ENCODE measurements at regions not wholly inside any gene's neighbourhood (a gene's known extent, or its start where the extent isn't known, plus 50 kb on each side); places are given as distances from the start of the nearest gene placed in this dataset.

DNA sequence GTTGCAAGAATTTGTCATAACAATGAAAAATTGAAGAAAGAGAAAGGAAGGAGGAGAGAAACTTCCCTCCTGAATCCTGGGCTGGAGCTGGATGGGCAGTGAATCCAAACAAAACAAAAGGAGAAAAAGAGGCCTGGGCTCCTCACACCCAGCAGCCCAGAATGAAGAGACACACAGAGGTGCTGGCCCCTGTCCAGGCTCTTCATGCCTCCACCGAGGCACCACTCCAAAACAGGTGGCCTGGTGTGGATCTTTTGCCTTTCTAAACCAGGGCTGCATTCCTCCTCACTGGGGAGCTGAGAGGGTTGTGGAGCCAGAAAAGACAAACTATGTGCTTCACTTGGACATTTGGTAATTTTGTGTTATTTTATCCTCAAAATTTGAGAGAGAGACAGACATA lies 76.0 kb downstream of the FAM124B start:
- Histone ChIP-seq H3K36me3 (ENCODE audit: control insufficient read depth, insufficient read depth, low read length) (no peaks in the 10 kb centered on the region), H3K9me3 (ENCODE audit: control insufficient read depth, insufficient read depth, low read length) (no peaks in the 10 kb centered on the region), H3K27ac (ENCODE audit: low read depth, low read length) (no peak overlapping the region), H3K4me3 (ENCODE audit: low read depth, low read length) (no peak overlapping the region), H3K4me1 (ENCODE audit: control insufficient read depth, insufficient read depth, low read length) (no peaks in the 10 kb centered on the region), H3K27me3 (ENCODE audit: control insufficient read depth, insufficient read depth, low read length) (no peaks in the 10 kb centered on the region)
- DNase-seq (ENCODE audit: low read depth in 4 of 6, low spot score in 6 of 6): peak in 1 of 6 donors; percentile 38
- WGBS (ENCODE audit: insufficient coverage): 33% methylated on average over 1 of the region's 1 CpG

GRCh38 chr2:224324604-224325003 lies 77.3 kb downstream of the FAM124B start:
- Histone ChIP-seq H3K36me3 (ENCODE audit: control insufficient read depth, insufficient read depth, low read length) (no peaks in the 10 kb centered on the region), H3K9me3 (ENCODE audit: control insufficient read depth, insufficient read depth, low read length) (no peaks in the 10 kb centered on the region), H3K4me1 (ENCODE audit: control insufficient read depth, insufficient read depth, low read length) (no peaks in the 10 kb centered on the region), H3K4me3 (ENCODE audit: low read depth, low read length) (no peak overlapping the region), H3K27me3 (ENCODE audit: control insufficient read depth, insufficient read depth, low read length) (no peaks in the 10 kb centered on the region), H3K27ac (ENCODE audit: low read depth, low read length) (no peak overlapping the region)
- no peak for DNase-seq (ENCODE audit: low read depth in 4 of 6, low spot score in 6 of 6)
- WGBS (ENCODE audit: insufficient coverage): 96% methylated on average over 4 of the region's 5 CpGs

DNA sequence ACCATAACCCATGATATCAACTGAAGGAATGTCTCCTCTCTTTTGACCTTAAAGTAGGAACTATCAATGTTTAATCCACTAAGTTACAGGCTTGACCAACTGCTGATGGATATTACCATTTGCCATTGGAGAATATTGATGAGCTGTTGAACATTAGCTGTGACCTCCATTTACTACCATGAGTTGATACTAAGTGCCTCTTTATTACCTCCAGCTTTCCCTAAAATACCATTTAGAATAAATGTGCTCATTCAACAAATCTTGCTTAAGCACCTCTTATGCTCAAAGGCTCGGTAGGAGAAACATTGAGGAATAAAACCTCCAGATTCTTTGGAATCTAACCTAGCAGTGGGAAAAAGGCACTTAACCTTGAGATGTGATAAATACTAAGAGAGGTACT lies 81.2 kb downstream of the FAM124B start:
- Histone ChIP-seq H3K27ac (ENCODE audit: low read depth, low read length) (no peak overlapping the region), H3K27me3 (ENCODE audit: control insufficient read depth, insufficient read depth, low read length) (no peaks in the 10 kb centered on the region), H3K9me3 (ENCODE audit: control insufficient read depth, insufficient read depth, low read length) (no peaks in the 10 kb centered on the region), H3K4me1 (ENCODE audit: control insufficient read depth, insufficient read depth, low read length) (no peaks in the 10 kb centered on the region), H3K4me3 (ENCODE audit: low read depth, low read length) (no peak overlapping the region), H3K36me3 (ENCODE audit: control insufficient read depth, insufficient read depth, low read length) (no peaks in the 10 kb centered on the region)
- DNase-seq (ENCODE audit: low read depth in 4 of 6, low spot score in 6 of 6): peak in 1 of 6 donors; percentile 70
- 80% methylated on average over 1 of the region's 1 CpG for WGBS (ENCODE audit: insufficient coverage)

DNA sequence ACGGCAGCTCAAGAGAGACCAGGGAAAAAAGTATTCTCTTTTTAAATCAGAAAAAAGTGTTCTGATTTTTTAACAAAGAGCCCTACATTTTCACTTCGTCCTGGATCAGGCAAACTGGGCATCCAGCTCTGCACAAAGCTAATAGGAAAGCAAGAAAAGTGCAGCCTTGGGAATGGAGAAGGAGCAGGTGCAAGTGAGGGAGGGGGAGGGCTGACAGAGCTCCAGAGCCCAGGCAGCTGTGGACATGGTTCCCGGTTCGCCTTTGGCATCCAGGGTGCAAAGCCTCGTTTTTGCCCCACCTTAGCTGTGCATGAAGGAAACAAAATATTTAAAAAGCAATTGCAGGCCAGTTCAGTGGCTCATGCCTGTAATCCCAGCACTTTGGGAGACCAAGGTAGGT lies 82.2 kb downstream of the FAM124B start:
- H3K27me3 ChIP-seq (ENCODE audit: control insufficient read depth, insufficient read depth, low read length): no peaks in the 10 kb centered on the region
- no peak overlapping the region for H3K27ac ChIP-seq (ENCODE audit: low read depth, low read length)
- DNase-seq (ENCODE audit: low read depth in 4 of 6, low spot score in 6 of 6): peak in 1 of 6 donors; percentile 56
- no peaks in the 10 kb centered on the region for H3K36me3 ChIP-seq (ENCODE audit: control insufficient read depth, insufficient read depth, low read length)
- H3K9me3 ChIP-seq (ENCODE audit: control insufficient read depth, insufficient read depth, low read length): no peaks in the 10 kb centered on the region
- no peak overlapping the region for H3K4me3 ChIP-seq (ENCODE audit: low read depth, low read length)
- no peaks in the 10 kb centered on the region for H3K4me1 ChIP-seq (ENCODE audit: control insufficient read depth, insufficient read depth, low read length)
- WGBS (ENCODE audit: insufficient coverage): 37% methylated on average over 3 of the region's 5 CpGs

GRCh38 chr2:224312741-224313140 lies 89.2 kb downstream of the FAM124B start:
- no peaks in the 10 kb centered on the region for H3K4me1 ChIP-seq (ENCODE audit: control insufficient read depth, insufficient read depth, low read length)
- no peaks in the 10 kb centered on the region for H3K36me3 ChIP-seq (ENCODE audit: control insufficient read depth, insufficient read depth, low read length)
- no peaks in the 10 kb centered on the region for H3K9me3 ChIP-seq (ENCODE audit: control insufficient read depth, insufficient read depth, low read length)
- DNase-seq (ENCODE audit: low read depth in 4 of 6, low spot score in 6 of 6): no peak
- no peak overlapping the region for H3K4me3 ChIP-seq (ENCODE audit: low read depth, low read length)
- H3K27me3 ChIP-seq (ENCODE audit: control insufficient read depth, insufficient read depth, low read length): no peaks in the 10 kb centered on the region
- H3K27ac ChIP-seq (ENCODE audit: low read depth, low read length): no peak overlapping the region
- 73% methylated on average over 3 of the region's 3 CpGs for WGBS (ENCODE audit: insufficient coverage)

DNA sequence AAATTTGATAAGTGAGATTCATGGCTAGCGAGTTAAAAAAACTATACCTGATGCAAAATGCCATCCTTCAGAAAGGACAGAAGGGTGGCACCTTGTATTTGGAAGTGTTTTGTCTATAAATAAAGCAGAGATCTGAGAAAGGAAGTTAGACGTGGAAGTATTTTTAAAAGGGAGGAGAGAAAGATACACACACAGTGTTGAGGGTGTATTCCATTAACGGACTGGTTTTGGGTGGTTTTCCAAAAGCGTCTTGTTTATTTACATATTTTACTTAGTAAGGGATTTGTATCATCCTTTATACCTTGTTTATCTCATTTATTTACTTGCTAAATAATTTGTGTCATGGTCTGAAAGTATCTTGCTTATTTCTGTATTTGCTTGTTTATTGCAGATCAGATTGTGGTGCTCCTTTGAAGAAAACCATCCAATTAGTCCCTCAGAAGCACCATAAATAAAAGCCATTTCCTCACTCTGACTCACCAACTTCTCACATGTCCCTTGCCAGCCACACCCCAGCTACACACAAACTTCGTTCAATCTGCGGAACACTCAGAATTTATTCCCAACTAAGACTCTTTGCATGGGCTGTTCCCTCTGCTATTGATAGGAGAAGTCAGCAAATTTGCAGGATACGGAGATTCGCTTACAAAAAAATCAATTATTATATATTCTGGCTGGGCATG lies 90.8 kb downstream of the FAM124B start:
- no peaks in the 10 kb centered on the region for H3K36me3 ChIP-seq (ENCODE audit: control insufficient read depth, insufficient read depth, low read length)
- WGBS (ENCODE audit: insufficient coverage): no CpG with 5 or more reads among the region's 8 CpGs
- DNase-seq (ENCODE audit: low read depth in 4 of 6, low spot score in 6 of 6): no peak

DNA sequence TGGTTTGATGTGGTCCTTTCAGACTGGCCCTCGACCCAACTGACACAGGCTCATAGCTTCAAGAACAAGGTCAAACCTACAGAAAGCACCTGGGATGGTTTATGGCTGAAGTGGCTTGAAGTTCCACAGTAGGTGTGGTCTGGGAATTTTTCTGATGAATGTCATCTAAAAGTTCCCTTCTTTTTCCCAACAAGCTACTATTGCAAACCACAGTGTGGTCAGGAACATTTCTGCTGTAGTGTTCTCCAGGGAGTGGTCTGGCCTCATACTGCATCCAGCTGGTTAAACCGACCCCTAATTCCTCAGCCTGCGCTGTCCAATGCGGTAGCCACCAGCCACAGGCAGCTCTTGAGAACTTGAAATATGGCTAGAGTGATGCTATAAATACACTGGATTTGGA lies 92.7 kb downstream of the FAM124B start:
- Histone ChIP-seq H3K27ac (ENCODE audit: low read depth, low read length) (no peak overlapping the region), H3K27me3 (ENCODE audit: control insufficient read depth, insufficient read depth, low read length) (no peaks in the 10 kb centered on the region), H3K4me3 (ENCODE audit: low read depth, low read length) (no peak overlapping the region), H3K4me1 (ENCODE audit: control insufficient read depth, insufficient read depth, low read length) (no peaks in the 10 kb centered on the region), H3K9me3 (ENCODE audit: control insufficient read depth, insufficient read depth, low read length) (no peaks in the 10 kb centered on the region), H3K36me3 (ENCODE audit: control insufficient read depth, insufficient read depth, low read length) (no peaks in the 10 kb centered on the region)
- 90% methylated on average over 2 of the region's 4 CpGs for WGBS (ENCODE audit: insufficient coverage)
- DNase-seq (ENCODE audit: low read depth in 4 of 6, low spot score in 6 of 6): no peak

More for the DNA sequence above, 90.8 kb downstream of the FAM124B start:
- Histone ChIP-seq H3K27ac (ENCODE audit: low read depth, low read length) (no peak overlapping the region), H3K4me1 (ENCODE audit: control insufficient read depth, insufficient read depth, low read length) (no peaks in the 10 kb centered on the region), H3K27me3 (ENCODE audit: control insufficient read depth, insufficient read depth, low read length) (no peaks in the 10 kb centered on the region), H3K4me3 (ENCODE audit: low read depth, low read length) (no peak overlapping the region), H3K9me3 (ENCODE audit: control insufficient read depth, insufficient read depth, low read length) (no peaks in the 10 kb centered on the region)

DNA sequence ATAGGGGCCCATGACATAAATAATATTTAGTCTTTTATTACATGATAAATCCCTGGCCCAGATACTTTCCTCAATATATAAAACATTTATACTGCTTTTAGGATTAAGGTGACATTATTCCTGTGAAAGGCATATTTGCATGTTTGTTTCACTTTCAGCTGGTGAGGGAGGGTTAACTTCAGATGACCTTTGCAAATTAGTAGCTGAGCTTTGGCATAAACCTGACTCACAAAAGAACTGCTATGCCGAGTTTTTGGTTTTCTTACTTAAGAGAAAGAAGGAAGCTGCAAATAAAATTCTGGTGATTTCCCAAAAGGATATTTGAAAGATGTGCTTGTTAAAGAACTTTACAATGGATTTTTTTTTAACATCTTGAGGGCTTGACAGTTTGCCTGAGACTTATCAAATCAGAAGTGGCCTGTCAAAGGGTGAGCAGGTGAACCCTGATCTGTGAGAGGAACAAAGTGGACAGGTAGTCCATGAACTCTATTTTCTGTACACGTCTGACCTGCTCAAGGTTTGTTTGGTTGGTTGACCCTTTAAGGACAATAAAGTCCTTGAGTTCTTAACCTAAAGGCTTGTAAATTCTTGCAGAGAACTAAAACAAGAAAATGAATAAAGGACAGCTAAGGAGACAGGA lies 93.5 kb downstream of the FAM124B start:
- Histone ChIP-seq H3K4me3 (ENCODE audit: low read depth, low read length) (no peak overlapping the region), H3K4me1 (ENCODE audit: control insufficient read depth, insufficient read depth, low read length) (no peaks in the 10 kb centered on the region), H3K27me3 (ENCODE audit: control insufficient read depth, insufficient read depth, low read length) (no peaks in the 10 kb centered on the region), H3K9me3 (ENCODE audit: control insufficient read depth, insufficient read depth, low read length) (no peaks in the 10 kb centered on the region), H3K36me3 (ENCODE audit: control insufficient read depth, insufficient read depth, low read length) (no peaks in the 10 kb centered on the region), H3K27ac (ENCODE audit: low read depth, low read length) (no peak overlapping the region)
- no peak for DNase-seq (ENCODE audit: low read depth in 4 of 6, low spot score in 6 of 6)
- 63% methylated on average over 2 of the region's 2 CpGs for WGBS (ENCODE audit: insufficient coverage)

DNA sequence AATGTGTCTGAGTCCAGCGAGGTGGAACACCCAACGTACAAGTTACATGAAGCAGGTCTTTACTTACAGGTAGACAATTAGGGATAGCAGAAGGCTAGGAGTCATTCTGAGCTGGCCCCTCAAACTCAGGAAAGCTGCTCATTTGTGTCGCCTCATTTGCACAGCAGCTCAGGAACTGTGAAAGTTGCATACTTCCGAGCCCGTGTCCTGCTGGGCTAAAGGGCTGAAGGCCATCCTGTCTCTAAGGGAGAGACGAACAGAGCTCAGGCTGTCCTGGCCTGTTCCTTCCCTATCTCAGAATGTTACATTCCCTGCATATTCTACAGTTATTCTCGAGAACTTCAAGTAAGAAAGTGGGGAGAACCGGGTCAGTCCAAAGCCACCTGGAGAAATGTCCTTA lies 99.0 kb downstream of the FAM124B start:
- H3K4me3 ChIP-seq (ENCODE audit: low read depth, low read length): no peak overlapping the region
- no peak for DNase-seq (ENCODE audit: low read depth in 4 of 6, low spot score in 6 of 6)
- H3K4me1 ChIP-seq (ENCODE audit: control insufficient read depth, insufficient read depth, low read length): no peaks in the 10 kb centered on the region
- no peaks in the 10 kb centered on the region for H3K36me3 ChIP-seq (ENCODE audit: control insufficient read depth, insufficient read depth, low read length)
- no peak overlapping the region for H3K27ac ChIP-seq (ENCODE audit: low read depth, low read length)
- no peaks in the 10 kb centered on the region for H3K27me3 ChIP-seq (ENCODE audit: control insufficient read depth, insufficient read depth, low read length)
- WGBS (ENCODE audit: insufficient coverage): 94% methylated on average over 6 of the region's 8 CpGs
- H3K9me3 ChIP-seq (ENCODE audit: control insufficient read depth, insufficient read depth, low read length): no peaks in the 10 kb centered on the region

GRCh38 chr2:224293976-224294375 lies 107.9 kb downstream of the FAM124B start:
- H3K36me3 ChIP-seq (ENCODE audit: control insufficient read depth, insufficient read depth, low read length): no peaks in the 10 kb centered on the region
- no peaks in the 10 kb centered on the region for H3K27me3 ChIP-seq (ENCODE audit: control insufficient read depth, insufficient read depth, low read length)
- no peak overlapping the region for H3K4me3 ChIP-seq (ENCODE audit: low read depth, low read length)
- H3K4me1 ChIP-seq (ENCODE audit: control insufficient read depth, insufficient read depth, low read length): no peaks in the 10 kb centered on the region
- no peak for DNase-seq (ENCODE audit: low read depth in 4 of 6, low spot score in 6 of 6)
- H3K9me3 ChIP-seq (ENCODE audit: control insufficient read depth, insufficient read depth, low read length): no peaks in the 10 kb centered on the region
- WGBS (ENCODE audit: insufficient coverage): 87% methylated on average over 3 of the region's 6 CpGs
- H3K27ac ChIP-seq (ENCODE audit: low read depth, low read length): no peak overlapping the region
